ENCODE measurements at regions not wholly inside any gene's neighbourhood (a gene's known extent, or its start where the extent isn't known, plus 50 kb on each side); places are given as distances from the start of the nearest gene placed in this dataset.

DNA sequence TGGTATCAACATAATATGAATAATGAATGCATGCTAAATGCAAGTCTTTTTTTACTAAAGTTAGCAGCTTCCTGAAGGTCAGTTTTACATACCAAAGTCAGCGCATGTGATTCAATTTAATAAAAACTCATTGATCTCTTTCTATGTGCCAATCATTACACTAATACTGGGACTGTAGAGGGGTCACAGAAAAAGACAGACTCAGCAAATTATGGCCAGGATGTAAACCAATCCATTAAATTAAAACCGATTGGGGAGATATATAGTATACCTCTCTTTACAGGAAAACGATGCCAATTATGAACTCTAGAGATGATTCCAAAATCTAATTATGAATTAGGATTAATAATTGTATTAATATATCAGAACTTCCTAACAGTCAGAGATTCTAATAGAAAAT is 624.4 kb upstream of the PCDH20 start:
- TF ChIP-seq POLR2A (IDR thresholded peaks at IDR 0.05) (no peak), CTCF (IDR thresholded peaks at IDR 0.05) (no peak)
